ENCODE measurements at regions not wholly inside any gene's neighbourhood (a gene's known extent, or its start where the extent isn't known, plus 50 kb on each side); places are given as distances from the start of the nearest gene placed in this dataset.

GRCh38 chr7:24406789-24407299, 122.9 kb downstream of the NPY start:
- TF ChIP-seq, protein P1, sequence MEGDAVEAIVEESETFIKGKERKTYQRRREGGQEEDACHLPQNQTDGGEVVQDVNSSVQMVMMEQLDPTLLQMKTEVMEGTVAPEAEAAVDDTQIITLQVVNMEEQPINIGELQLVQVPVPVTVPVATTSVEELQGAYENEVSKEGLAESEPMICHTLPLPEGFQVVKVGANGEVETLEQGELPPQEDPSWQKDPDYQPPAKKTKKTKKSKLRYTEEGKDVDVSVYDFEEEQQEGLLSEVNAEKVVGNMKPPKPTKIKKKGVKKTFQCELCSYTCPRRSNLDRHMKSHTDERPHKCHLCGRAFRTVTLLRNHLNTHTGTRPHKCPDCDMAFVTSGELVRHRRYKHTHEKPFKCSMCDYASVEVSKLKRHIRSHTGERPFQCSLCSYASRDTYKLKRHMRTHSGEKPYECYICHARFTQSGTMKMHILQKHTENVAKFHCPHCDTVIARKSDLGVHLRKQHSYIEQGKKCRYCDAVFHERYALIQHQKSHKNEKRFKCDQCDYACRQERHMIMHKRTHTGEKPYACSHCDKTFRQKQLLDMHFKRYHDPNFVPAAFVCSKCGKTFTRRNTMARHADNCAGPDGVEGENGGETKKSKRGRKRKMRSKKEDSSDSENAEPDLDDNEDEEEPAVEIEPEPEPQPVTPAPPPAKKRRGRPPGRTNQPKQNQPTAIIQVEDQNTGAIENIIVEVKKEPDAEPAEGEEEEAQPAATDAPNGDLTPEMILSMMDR (IDR thresholded peaks at IDR 0.05): no peak
- TF ChIP-seq POLR2A (IDR thresholded peaks at IDR 0.05): no peak
- no peak for TF ChIP-seq EP300 (IDR thresholded peaks at IDR 0.05)
